ENCODE measurements at regions not wholly inside any gene's neighbourhood (a gene's known extent, or its start where the extent isn't known, plus 50 kb on each side); places are given as distances from the start of the nearest gene placed in this dataset.

GRCh38 chr12:47560415-47560814, 145.4 kb downstream of the RPAP3 start:
- TF ChIP-seq CTCF (IDR thresholded peaks at IDR 0.05; ENCODE audit: poor library complexity) = no peak
- TF ChIP-seq EZH2phosphoT487 (IDR thresholded peaks at IDR 0.05; ENCODE audit: low read depth, severe bottlenecking, unreplicated experiment) = no peak
